Liver (tissue), 8 donors: ENCODE measurements at regions not wholly inside any gene's neighbourhood (a gene's known extent, or its start where the extent isn't known, plus 50 kb on each side); places are given as distances from the start of the nearest gene placed in this dataset.

Experiments used
- DNase-seq: peaks from one replicate; pipeline ENCODE4 v3.0.0-alpha.2; 2017; ENCODE audit warnings: low spot score
- H3K27ac ChIP-seq, 2 donors: one replicate each; pipeline ENCODE4 v1.7.0; 2013; ENCODE audit warnings: inconsistent platforms in 2 of 2, low read length in 2 of 2, control low read depth in 1 of 2, low read depth in 1 of 2, mild to moderate bottlenecking in 1 of 2
- H3K27me3 ChIP-seq, 4 donors: one replicate each; pipeline versions ENCODE4 v1.6.1 to v1.7.0; 2013; ENCODE audit warnings: low read length in 3 of 4, inconsistent platforms in 1 of 4, mild to moderate bottlenecking in 1 of 4, moderate library complexity in 1 of 4; ENCODE audit not compliant: control insufficient read depth in 4 of 4, insufficient read depth in 4 of 4
- H3K36me3 ChIP-seq, 4 donors: one replicate each; pipeline versions ENCODE4 v1.6.1 to v1.7.0; 2013; ENCODE audit warnings: low read length in 3 of 4, mild to moderate bottlenecking in 3 of 4, low read depth in 1 of 4, moderate library complexity in 1 of 4; ENCODE audit not compliant: control insufficient read depth in 4 of 4, insufficient read depth in 3 of 4
- H3K4me1 ChIP-seq, 4 donors: one replicate each; pipeline versions ENCODE4 v1.6.1 to v1.7.0; 2013; ENCODE audit warnings: low read length in 3 of 4, mild to moderate bottlenecking in 3 of 4, moderate library complexity in 1 of 4; ENCODE audit not compliant: control insufficient read depth in 4 of 4, insufficient read depth in 4 of 4
- H3K4me3 ChIP-seq, 3 donors: one replicate each; pipeline versions ENCODE4 v1.6.1 to v1.7.0; 2013; ENCODE audit warnings: low read length in 3 of 3, control low read depth in 1 of 3, low read depth in 1 of 3, mild to moderate bottlenecking in 1 of 3
- H3K9ac ChIP-seq, 2 donors: one replicate each; pipeline ENCODE4 v1.7.0; 2013; ENCODE audit warnings: low read length in 2 of 2, mild to moderate bottlenecking in 2 of 2, moderate library complexity in 2 of 2, control low read depth in 1 of 2, low read depth in 1 of 2
- H3K9me3 ChIP-seq, 4 donors: one replicate each; pipeline versions ENCODE4 v1.6.1 to v1.7.0; 2013; ENCODE audit warnings: low read length in 3 of 4; ENCODE audit not compliant: control insufficient read depth in 4 of 4
- CTCF ChIP-seq: fragments of 150-350 bp; IDR thresholded peaks from 2 replicates; pipeline ENCODE4 v1.5.1; 2017; ENCODE audit warnings: improper control_type of control experiment, low read depth, low read length; ENCODE audit not compliant: missing input control
- FOXA1 ChIP-seq: IDR thresholded peaks from 2 replicates; pipeline ENCODE4 v1.6.1; 2016; ENCODE audit warnings: antibody characterized with exemption
- FOXA2 ChIP-seq: IDR thresholded peaks from 2 replicates; pipeline ENCODE4 v1.6.1; 2016; ENCODE audit warnings: antibody characterized with exemption
- NR2F2 ChIP-seq: IDR thresholded peaks from 2 replicates; pipeline ENCODE4 v1.6.1; 2016; ENCODE audit warnings: antibody characterized with exemption
- REST ChIP-seq: IDR thresholded peaks from 2 replicates; pipeline ENCODE4 v1.6.1; 2016; ENCODE audit warnings: antibody characterized with exemption, mild to moderate bottlenecking
- RXRA ChIP-seq, 2 donors: IDR thresholded peaks; 2 replicates each; pipeline ENCODE4 v1.6.1; 2017 to 2018; ENCODE audit warnings: antibody characterized with exemption in 2 of 2, mild to moderate bottlenecking in 1 of 2
- SP1 ChIP-seq: IDR thresholded peaks from 2 replicates; pipeline ENCODE4 v1.6.1; 2018; ENCODE audit warnings: antibody characterized with exemption, mild to moderate bottlenecking
- TAF1 ChIP-seq: conservative IDR thresholded peaks from 2 replicates; pipeline ENCODE4 v1.6.1; 2016; ENCODE audit warnings: antibody characterized with exemption, mild to moderate bottlenecking
- WGBS: extraction: QIAGEN DNeasy Blood & Tissue Kit; methylation state at CpG from one replicate; pipeline ENCODE4 v1.1.7; 2013; 5-methylcytosine and 5-hydroxymethylcytosine counted together
- TF ChIP-seq, protein P1 (sequence below): IDR thresholded peaks from 2 replicates; pipeline ENCODE4 v1.6.1; 2016; ENCODE audit warnings: antibody characterized with exemption
- donor health status: healthy.
- donor health status: healthy.
- donor health status: healthy.
- donor health status: healthy.
- donor health status: healthy.

- Histone ChIP-seq H3K4me3 (no peak overlapping the region), H3K27me3 (no peaks in the 10 kb centered on the region), H3K9me3 (no peaks in the 10 kb centered on the region), H3K36me3 (no peaks in the 10 kb centered on the region), H3K4me1 (no peaks in the 10 kb centered on the region), H3K27ac (no peak overlapping the region), H3K9ac (no peak overlapping the region)
- DNase-seq = no peak
- WGBS = 80% methylated on average over 3 of the region's 3 CpGs
- TF ChIP-seq, protein P1, sequence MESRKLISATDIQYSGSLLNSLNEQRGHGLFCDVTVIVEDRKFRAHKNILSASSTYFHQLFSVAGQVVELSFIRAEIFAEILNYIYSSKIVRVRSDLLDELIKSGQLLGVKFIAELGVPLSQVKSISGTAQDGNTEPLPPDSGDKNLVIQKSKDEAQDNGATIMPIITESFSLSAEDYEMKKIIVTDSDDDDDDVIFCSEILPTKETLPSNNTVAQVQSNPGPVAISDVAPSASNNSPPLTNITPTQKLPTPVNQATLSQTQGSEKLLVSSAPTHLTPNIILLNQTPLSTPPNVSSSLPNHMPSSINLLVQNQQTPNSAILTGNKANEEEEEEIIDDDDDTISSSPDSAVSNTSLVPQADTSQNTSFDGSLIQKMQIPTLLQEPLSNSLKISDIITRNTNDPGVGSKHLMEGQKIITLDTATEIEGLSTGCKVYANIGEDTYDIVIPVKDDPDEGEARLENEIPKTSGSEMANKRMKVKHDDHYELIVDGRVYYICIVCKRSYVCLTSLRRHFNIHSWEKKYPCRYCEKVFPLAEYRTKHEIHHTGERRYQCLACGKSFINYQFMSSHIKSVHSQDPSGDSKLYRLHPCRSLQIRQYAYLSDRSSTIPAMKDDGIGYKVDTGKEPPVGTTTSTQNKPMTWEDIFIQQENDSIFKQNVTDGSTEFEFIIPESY = no peak
- no peak for TF ChIP-seq RXRA (IDR thresholded peaks at IDR 0.05)
- TF ChIP-seq SP1 = no peak
- no peak for TF ChIP-seq FOXA1
- TF ChIP-seq NR2F2 = no peak
- TF ChIP-seq TAF1 = no peak
- no peak for TF ChIP-seq CTCF
These were observed 545.7 kb downstream of the TBL1XR1 start for GRCh38 chr3:176651622-176652021.

- H3K36me3 ChIP-seq = no peaks in the 10 kb centered on the region
- no peak overlapping the region for H3K9ac ChIP-seq
- no peak for DNase-seq
- no peaks in the 10 kb centered on the region for H3K9me3 ChIP-seq
- WGBS = 71% methylated on average over 2 of the region's 2 CpGs
- no peaks in the 10 kb centered on the region for H3K27me3 ChIP-seq
- TF ChIP-seq RXRA (IDR thresholded peaks at IDR 0.05) = no peak
- no peak for TF ChIP-seq REST
- no peak for TF ChIP-seq FOXA2
- TF ChIP-seq CTCF = no peak
- H3K27ac ChIP-seq = no peak overlapping the region
- H3K4me3 ChIP-seq = no peak overlapping the region
- no peaks in the 10 kb centered on the region for H3K4me1 ChIP-seq
These were observed 546.8 kb downstream of the TBL1XR1 start for GRCh38 chr3:176650478-176650877.
